ENCODE measurements at regions not wholly inside any gene's neighbourhood (a gene's known extent, or its start where the extent isn't known, plus 50 kb on each side); places are given as distances from the start of the nearest gene placed in this dataset.

- BruUV-seq (replicated peaks): no TSS peak
- ATAC-seq: peak; percentile 80
- H3K36me3 ChIP-seq (ENCODE audit: control insufficient read depth in 1 of 2, insufficient read depth in 2 of 2, low read length in 2 of 2): no peaks in the 10 kb centered on the region
- H3K4me3 ChIP-seq (replicated peaks in 1 of 2; ENCODE audit: low read depth in 1 of 2, low read length in 2 of 2): peak overlapping the region in 1 of 2 experiments; percentile 12; a peak in 1 of 4 replicates
- CTCF ChIA-PET: no interaction called here
- peaks cover 0 to 14% of the 10 kb centered on the region in 2 experiments; a peak in 2 of 4 replicates for H3K4me1 ChIP-seq (ENCODE audit: control insufficient read depth in 1 of 2, insufficient read depth in 2 of 2, low read length in 2 of 2)
- TF ChIP-seq CBX3 (IDR thresholded peaks at IDR 0.05; ENCODE audit: low read depth) (peak; percentile 62; the same call in 1 of the 2 replicates), TCF7L2 (IDR thresholded peaks at IDR 0.05; ENCODE audit: borderline replicate concordance, extremely low read depth, insufficient read depth, insufficient read length) (no peak), MAX (IDR thresholded peaks at IDR 0.05) (peak; percentile 57; the same call in 1 of the 2 replicates), JUND (IDR thresholded peaks at IDR 0.05) (peak; percentile 75), FOSL1 (IDR thresholded peaks at IDR 0.05; ENCODE audit: low read depth) (peak; percentile 85), SP1 (IDR thresholded peaks at IDR 0.05; ENCODE audit: low read depth) (peak; percentile 65), POLR2AphosphoS5 (IDR thresholded peaks at IDR 0.05; ENCODE audit: low read depth, low read length) (peak; percentile 43; the same call in 1 of the 2 replicates)
- TF ChIP-seq, protein P1, sequence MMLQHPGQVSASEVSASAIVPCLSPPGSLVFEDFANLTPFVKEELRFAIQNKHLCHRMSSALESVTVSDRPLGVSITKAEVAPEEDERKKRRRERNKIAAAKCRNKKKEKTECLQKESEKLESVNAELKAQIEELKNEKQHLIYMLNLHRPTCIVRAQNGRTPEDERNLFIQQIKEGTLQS (IDR thresholded peaks at IDR 0.05): no peak
- peak overlapping the region; percentile 56 for H3K4me2 ChIP-seq (ENCODE audit: low read length)
- H3K9me3 ChIP-seq (ENCODE audit: control insufficient read depth in 1 of 2, insufficient read depth in 1 of 2, low read depth in 1 of 2, low read length in 2 of 2): no peaks in the 10 kb centered on the region
- RAD21 ChIA-PET (ENCODE audit: low non-redundant PET in 1 of 2, low total read pairs in 2 of 2, uncharacterized antibody in 2 of 2, unreplicated experiment in 2 of 2): no interaction called here
- H3K27ac ChIP-seq (ENCODE audit: low read depth, low read length): no peak overlapping the region
- DNase-seq (ENCODE audit: low read depth, low spot score): peak; percentile 35
- peak overlapping the region; percentile 89 for H2AFZ ChIP-seq (ENCODE audit: low read depth, low read length, poor library complexity, severe bottlenecking)
- no peaks in the 10 kb centered on the region for H3K79me2 ChIP-seq (ENCODE audit: insufficient read depth, low read length)
- H3K27me3 ChIP-seq (ENCODE audit: insufficient read depth, low read length): no peaks in the 10 kb centered on the region
- H4K20me1 ChIP-seq (ENCODE audit: insufficient read depth): no peaks in the 10 kb centered on the region
- no peak overlapping the region for H3K9ac ChIP-seq (ENCODE audit: low read length)
- intact Hi-C loops (cut with micrococcal nuclease): no loop called here
- H3K9me2 ChIP-seq (ENCODE audit: insufficient read depth): no peaks in the 10 kb centered on the region
- POLR2A ChIA-PET: no interaction called here
These were observed 79.5 kb downstream of the CHRD start for GRCh38 chr3:184459355-184459754.

DNA sequence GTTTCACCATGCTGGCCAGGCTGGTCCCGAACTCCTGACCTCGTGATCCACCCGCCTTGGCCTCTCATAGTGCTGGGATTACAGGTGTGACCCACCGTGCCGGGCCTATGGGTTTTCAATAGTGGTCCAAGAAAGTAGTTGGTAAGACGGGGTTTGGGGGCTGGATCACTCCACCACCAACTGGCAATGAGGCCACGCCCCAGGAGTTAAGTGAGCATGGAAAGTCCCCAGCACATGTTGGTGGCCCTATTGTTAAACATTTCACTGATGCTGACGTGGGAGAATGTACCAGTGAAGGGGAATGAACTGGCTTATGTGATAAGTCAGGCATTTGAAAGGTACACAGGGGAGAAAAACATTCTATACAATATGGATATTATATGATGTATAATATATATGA, 80.4 kb downstream of the CHRD start:
- no peak overlapping the region for H3K4me3 ChIP-seq (replicated peaks in 1 of 2; ENCODE audit: low read depth in 1 of 2, low read length in 2 of 2)
- H3K9me2 ChIP-seq (ENCODE audit: insufficient read depth): no peaks in the 10 kb centered on the region
- peaks cover 0 to 14% of the 10 kb centered on the region in 2 experiments; a peak in 2 of 4 replicates for H3K4me1 ChIP-seq (ENCODE audit: control insufficient read depth in 1 of 2, insufficient read depth in 2 of 2, low read length in 2 of 2)
- H3K27me3 ChIP-seq (ENCODE audit: insufficient read depth, low read length): no peaks in the 10 kb centered on the region
- TF ChIP-seq JUND (IDR thresholded peaks at IDR 0.05) (no peak), ZBTB33 (IDR thresholded peaks at IDR 0.05; ENCODE audit: extremely low read depth, insufficient replicate concordance, low read length) (no peak), EZH2phosphoT487 (IDR thresholded peaks at IDR 0.05; ENCODE audit: borderline replicate concordance) (no peak), RAD21 (IDR thresholded peaks at IDR 0.05; ENCODE audit: low read depth) (no peak), YY1 (IDR thresholded peaks at IDR 0.05; ENCODE audit: extremely low read depth, insufficient replicate concordance, low read depth, low read length) (no peak), EZH2 (IDR thresholded peaks at IDR 0.05) (no peak), CEBPB (IDR thresholded peaks at IDR 0.05; ENCODE audit: low read depth) (no peak), TCF7L2 (IDR thresholded peaks at IDR 0.05; ENCODE audit: borderline replicate concordance, extremely low read depth, insufficient read depth, insufficient read length) (no peak), MAX (IDR thresholded peaks at IDR 0.05) (no peak), ZNF274 (IDR thresholded peaks at IDR 0.05; ENCODE audit: low read depth, low read length) (no peak), ZFX (IDR thresholded peaks at IDR 0.05) (no peak), SRF (IDR thresholded peaks at IDR 0.05; ENCODE audit: low read depth) (no peak), SP1 (IDR thresholded peaks at IDR 0.05; ENCODE audit: low read depth) (no peak), CBX3 (IDR thresholded peaks at IDR 0.05; ENCODE audit: low read depth) (no peak)
- TF ChIP-seq, protein P1 (IDR thresholded peaks at IDR 0.05): no peak
- no peaks in the 10 kb centered on the region for H4K20me1 ChIP-seq (ENCODE audit: insufficient read depth)
- CTCF ChIA-PET: no interaction called here
- BruUV-seq (replicated peaks): no TSS peak
- POLR2A ChIA-PET: no interaction called here
- ATAC-seq (no peak), DNase-seq (ENCODE audit: low read depth, low spot score) (no peak)
- RAD21 ChIA-PET (ENCODE audit: low non-redundant PET in 1 of 2, low total read pairs in 2 of 2, uncharacterized antibody in 2 of 2, unreplicated experiment in 2 of 2): no interaction called here
- no peaks in the 10 kb centered on the region for H3K36me3 ChIP-seq (ENCODE audit: control insufficient read depth in 1 of 2, insufficient read depth in 2 of 2, low read length in 2 of 2)
- H3K79me2 ChIP-seq (ENCODE audit: insufficient read depth, low read length): no peaks in the 10 kb centered on the region
- H3K27ac ChIP-seq (ENCODE audit: low read depth, low read length): no peak overlapping the region
- no peak overlapping the region for H3K4me2 ChIP-seq (ENCODE audit: low read length)
- H3K9me3 ChIP-seq (ENCODE audit: control insufficient read depth in 1 of 2, insufficient read depth in 1 of 2, low read depth in 1 of 2, low read length in 2 of 2): no peaks in the 10 kb centered on the region
- no peak overlapping the region for H3K9ac ChIP-seq (ENCODE audit: low read length)
- intact Hi-C loops (cut with micrococcal nuclease): no loop called here
- no peak overlapping the region for H2AFZ ChIP-seq (ENCODE audit: low read depth, low read length, poor library complexity, severe bottlenecking)
